SU-DHL-6 (cell line): ENCODE measurements at regions not wholly inside any gene's neighbourhood (a gene's known extent, or its start where the extent isn't known, plus 50 kb on each side); places are given as distances from the start of the nearest gene placed in this dataset.

ENCODE experiments used
- EZH2phosphoT487 ChIP-seq: fragments of 200-600 bp; sonication (generic), shearing (Covaris generic); conservative IDR thresholded peaks from 2 replicates; pipeline ENCODE4 v1.6.1; 2018; ENCODE audit warnings: mild to moderate bottlenecking, antibody characterized with exemption, low read length, moderate library complexity, mixed read lengths
- TF ChIP-seq, protein P1 (sequence below): fragments of 200-600 bp; sonication (generic); IDR thresholded peaks from one replicate; pipeline ENCODE4 v1.5.1; 2017; ENCODE audit warnings: antibody characterized with exemption, mild to moderate bottlenecking, low read length, moderate library complexity; ENCODE audit not compliant: insufficient read depth, poor library complexity, severe bottlenecking

DNA sequence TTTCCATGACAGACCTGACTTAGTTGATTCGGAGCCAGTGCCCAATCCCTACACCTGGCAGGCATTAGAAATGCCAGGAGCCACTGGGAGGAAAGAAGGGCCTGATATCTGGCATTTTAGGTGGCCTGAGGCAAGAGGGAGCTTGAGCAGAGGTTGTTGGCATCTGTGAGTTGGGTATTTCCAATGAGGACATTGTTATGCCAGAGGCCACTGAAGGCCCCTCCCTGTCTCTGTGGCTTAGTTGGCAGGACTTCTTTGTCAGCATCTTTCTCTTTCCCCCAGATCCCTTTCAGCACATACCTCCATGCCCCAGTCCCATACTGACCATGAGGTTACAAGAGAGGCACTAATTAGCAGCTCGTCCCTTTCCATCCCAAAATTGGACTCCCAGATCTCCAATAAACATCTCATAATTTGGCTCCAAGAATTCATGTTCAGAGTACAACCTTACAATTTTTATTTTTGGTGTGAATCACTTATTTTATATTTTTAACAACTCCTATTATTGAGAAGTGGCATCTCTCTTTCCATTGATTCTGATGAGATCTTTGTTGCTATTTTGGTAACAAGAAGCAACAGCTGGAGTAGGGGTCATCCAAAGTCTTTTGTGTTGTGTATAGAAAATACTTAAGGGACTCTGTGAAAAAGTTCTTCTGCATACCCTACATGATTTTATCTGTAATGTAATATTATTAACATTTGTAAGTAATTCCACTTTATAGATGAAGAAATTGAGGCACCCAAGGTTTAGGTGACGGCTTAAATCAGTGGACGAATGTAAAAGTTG is 68.6 kb upstream of the MAP3K1 start:
- TF ChIP-seq, protein P1, sequence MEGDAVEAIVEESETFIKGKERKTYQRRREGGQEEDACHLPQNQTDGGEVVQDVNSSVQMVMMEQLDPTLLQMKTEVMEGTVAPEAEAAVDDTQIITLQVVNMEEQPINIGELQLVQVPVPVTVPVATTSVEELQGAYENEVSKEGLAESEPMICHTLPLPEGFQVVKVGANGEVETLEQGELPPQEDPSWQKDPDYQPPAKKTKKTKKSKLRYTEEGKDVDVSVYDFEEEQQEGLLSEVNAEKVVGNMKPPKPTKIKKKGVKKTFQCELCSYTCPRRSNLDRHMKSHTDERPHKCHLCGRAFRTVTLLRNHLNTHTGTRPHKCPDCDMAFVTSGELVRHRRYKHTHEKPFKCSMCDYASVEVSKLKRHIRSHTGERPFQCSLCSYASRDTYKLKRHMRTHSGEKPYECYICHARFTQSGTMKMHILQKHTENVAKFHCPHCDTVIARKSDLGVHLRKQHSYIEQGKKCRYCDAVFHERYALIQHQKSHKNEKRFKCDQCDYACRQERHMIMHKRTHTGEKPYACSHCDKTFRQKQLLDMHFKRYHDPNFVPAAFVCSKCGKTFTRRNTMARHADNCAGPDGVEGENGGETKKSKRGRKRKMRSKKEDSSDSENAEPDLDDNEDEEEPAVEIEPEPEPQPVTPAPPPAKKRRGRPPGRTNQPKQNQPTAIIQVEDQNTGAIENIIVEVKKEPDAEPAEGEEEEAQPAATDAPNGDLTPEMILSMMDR, result no peak
- TF ChIP-seq EZH2phosphoT487, result no peak
